Karpas-422 (cell line): ENCODE measurements at regions not wholly inside any gene's neighbourhood (a gene's known extent, or its start where the extent isn't known, plus 50 kb on each side); places are given as distances from the start of the nearest gene placed in this dataset.

ENCODE experiments used
- DNase-seq: peaks from one replicate; pipeline ENCODE4 v3.0.0-alpha.2; 2015
- H2AFZ ChIP-seq: fragments of 200-600 bp; sonication (generic); 2 replicates; pipeline ENCODE4 v1.6.1; 2014; ENCODE audit warnings: antibody characterized with exemption, low read length, mixed read lengths
- H3K27ac ChIP-seq: fragments of 200-600 bp; sonication (generic); 2 replicates; pipeline ENCODE4 v1.5.1; 2014; ENCODE audit warnings: mild to moderate bottlenecking, low read length, moderate library complexity
- H3K27me3 ChIP-seq: fragments of 200-600 bp; sonication (generic); 2 replicates; pipeline ENCODE4 v1.6.1; 2014; ENCODE audit warnings: low read length, mixed read lengths
- H3K36me3 ChIP-seq: fragments of 200-600 bp; sonication (generic); 2 replicates; pipeline ENCODE4 v1.6.1; 2014; ENCODE audit warnings: low read length, mixed read lengths; ENCODE audit not compliant: insufficient read depth
- H3K4me1 ChIP-seq: fragments of 200-600 bp; sonication (generic); 2 replicates; pipeline ENCODE4 v1.6.1; 2014; ENCODE audit warnings: mild to moderate bottlenecking, low read length, mixed read lengths
- H3K4me2 ChIP-seq: fragments of 200-600 bp; sonication (generic); 2 replicates; pipeline ENCODE4 v1.6.1; 2014; ENCODE audit warnings: low read length, low read depth, mild to moderate bottlenecking; ENCODE audit not compliant: poor library complexity, severe bottlenecking
- H3K4me3 ChIP-seq: fragments of 200-600 bp; sonication (generic); 2 replicates; pipeline ENCODE4 v1.5.1; 2014; ENCODE audit warnings: mild to moderate bottlenecking, antibody characterized with exemption, low read length, mixed read lengths
- H3K79me2 ChIP-seq: fragments of 200-600 bp; sonication (generic); 2 replicates; pipeline ENCODE4 v1.6.1; 2014; ENCODE audit warnings: mild to moderate bottlenecking, low read length, mixed read lengths
- H3K9ac ChIP-seq: fragments of 200-600 bp; sonication (generic); 2 replicates; pipeline ENCODE4 v1.6.0; 2014; ENCODE audit warnings: low read length
- H3K9me2 ChIP-seq: fragments of 200-600 bp; sonication (generic), shearing (Covaris generic); replicated peaks from 2 replicates; pipeline ENCODE4 v1.6.0; 2014; ENCODE audit warnings: mild to moderate bottlenecking, low read length, moderate library complexity; ENCODE audit not compliant: insufficient read depth
- H3K9me3 ChIP-seq: fragments of 300-700, 200-600 bp; sonication (generic); 2 replicates; pipeline ENCODE4 v1.6.1; 2014; ENCODE audit warnings: low read length, mixed read lengths
- H4K20me1 ChIP-seq: fragments of 200-600 bp; sonication (generic); 2 replicates; pipeline ENCODE4 v1.6.1; 2014; ENCODE audit warnings: mild to moderate bottlenecking, antibody characterized with exemption, low read length, low read depth; ENCODE audit not compliant: insufficient read depth

DNA sequence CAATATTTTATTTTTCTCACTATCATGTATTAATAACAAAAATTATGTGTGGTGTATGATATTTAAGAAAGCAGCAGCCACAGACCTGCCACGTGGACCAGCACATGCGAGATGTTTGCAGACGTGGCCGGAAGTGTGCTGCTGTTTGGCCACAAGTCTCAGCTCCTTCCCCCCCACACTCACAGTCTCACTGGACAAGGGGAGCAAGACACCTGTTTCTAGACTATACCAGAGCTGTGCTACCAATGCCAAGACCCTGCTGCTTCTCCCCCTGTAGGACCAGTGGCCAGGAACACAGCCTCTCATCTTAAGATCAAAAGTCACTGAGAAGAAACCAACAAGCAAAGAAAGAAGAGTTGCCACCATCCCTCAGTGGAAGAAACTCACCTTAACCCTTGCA lies 258.9 kb upstream of the PPP2R2D start:
- Histone ChIP-seq H3K4me3 (no peak overlapping the region), H3K27me3 (no peaks in the 10 kb centered on the region), H4K20me1 (no peaks in the 10 kb centered on the region), H3K36me3 (no peaks in the 10 kb centered on the region), H3K9me3 (no peaks in the 10 kb centered on the region), H3K9ac (no peak overlapping the region), H3K4me2 (no peak overlapping the region), H3K4me1 (no peaks in the 10 kb centered on the region), H3K79me2 (no peaks in the 10 kb centered on the region), H3K9me2 (no peaks in the 10 kb centered on the region), H3K27ac (no peak overlapping the region), H2AFZ (no peak overlapping the region)
- DNase-seq: no peak

DNA sequence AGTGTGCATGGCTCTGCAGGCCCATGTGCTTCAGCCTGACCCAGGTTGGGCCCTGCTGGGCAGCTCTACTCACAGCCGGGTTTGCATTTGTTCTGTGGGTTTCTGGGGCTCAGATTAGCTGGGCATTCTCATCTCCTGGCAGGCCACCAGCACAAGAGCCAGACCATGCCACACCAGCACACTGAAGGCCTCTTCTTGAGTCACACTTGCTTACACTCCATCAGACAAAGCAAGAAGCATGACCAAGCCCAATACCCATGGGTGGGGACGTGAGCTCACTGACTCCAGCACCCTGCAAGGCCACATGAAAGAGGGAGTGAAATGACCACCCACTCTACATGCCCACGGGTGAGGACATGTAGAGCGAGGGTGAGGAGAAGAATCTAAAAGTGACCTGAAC lies 257.8 kb upstream of the PPP2R2D start:
- H3K4me2 ChIP-seq: no peak overlapping the region
- no peaks in the 10 kb centered on the region for H3K79me2 ChIP-seq
- no peaks in the 10 kb centered on the region for H3K9me3 ChIP-seq
- no peaks in the 10 kb centered on the region for H4K20me1 ChIP-seq
- H3K4me3 ChIP-seq: no peak overlapping the region
- no peak for DNase-seq
- H2AFZ ChIP-seq: no peak overlapping the region
- no peaks in the 10 kb centered on the region for H3K9me2 ChIP-seq
- H3K27me3 ChIP-seq: no peaks in the 10 kb centered on the region
- H3K36me3 ChIP-seq: no peaks in the 10 kb centered on the region
- H3K27ac ChIP-seq: no peak overlapping the region
- no peak overlapping the region for H3K9ac ChIP-seq
- no peaks in the 10 kb centered on the region for H3K4me1 ChIP-seq

DNA sequence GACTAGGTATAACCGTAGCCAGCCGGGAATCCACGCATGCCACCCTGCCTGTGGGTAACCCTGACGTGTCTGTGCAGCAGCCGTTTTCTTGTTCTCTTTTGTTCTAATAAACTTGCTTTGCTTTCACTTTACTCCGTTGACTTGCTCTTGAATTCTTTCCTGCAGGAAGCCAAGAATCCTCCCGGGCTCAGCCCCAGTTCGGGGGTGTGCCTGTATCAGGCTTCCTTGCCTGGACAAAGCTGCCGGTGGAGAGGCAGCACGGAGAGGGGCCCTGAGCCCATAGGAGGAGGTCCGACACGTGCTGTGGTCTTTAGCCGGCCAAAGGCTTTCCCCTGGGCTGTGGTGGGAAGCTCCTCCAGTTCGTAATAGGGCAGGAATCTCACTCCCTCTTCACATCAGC lies 256.5 kb upstream of the PPP2R2D start:
- Histone ChIP-seq H3K79me2 (no peaks in the 10 kb centered on the region), H4K20me1 (no peaks in the 10 kb centered on the region), H3K27me3 (no peaks in the 10 kb centered on the region), H3K36me3 (no peaks in the 10 kb centered on the region), H3K9me2 (no peaks in the 10 kb centered on the region), H3K9me3 (no peaks in the 10 kb centered on the region), H3K27ac (no peak overlapping the region), H3K4me1 (no peaks in the 10 kb centered on the region), H3K4me3 (no peak overlapping the region), H3K9ac (no peak overlapping the region), H2AFZ (no peak overlapping the region), H3K4me2 (no peak overlapping the region)
- DNase-seq: no peak

DNA sequence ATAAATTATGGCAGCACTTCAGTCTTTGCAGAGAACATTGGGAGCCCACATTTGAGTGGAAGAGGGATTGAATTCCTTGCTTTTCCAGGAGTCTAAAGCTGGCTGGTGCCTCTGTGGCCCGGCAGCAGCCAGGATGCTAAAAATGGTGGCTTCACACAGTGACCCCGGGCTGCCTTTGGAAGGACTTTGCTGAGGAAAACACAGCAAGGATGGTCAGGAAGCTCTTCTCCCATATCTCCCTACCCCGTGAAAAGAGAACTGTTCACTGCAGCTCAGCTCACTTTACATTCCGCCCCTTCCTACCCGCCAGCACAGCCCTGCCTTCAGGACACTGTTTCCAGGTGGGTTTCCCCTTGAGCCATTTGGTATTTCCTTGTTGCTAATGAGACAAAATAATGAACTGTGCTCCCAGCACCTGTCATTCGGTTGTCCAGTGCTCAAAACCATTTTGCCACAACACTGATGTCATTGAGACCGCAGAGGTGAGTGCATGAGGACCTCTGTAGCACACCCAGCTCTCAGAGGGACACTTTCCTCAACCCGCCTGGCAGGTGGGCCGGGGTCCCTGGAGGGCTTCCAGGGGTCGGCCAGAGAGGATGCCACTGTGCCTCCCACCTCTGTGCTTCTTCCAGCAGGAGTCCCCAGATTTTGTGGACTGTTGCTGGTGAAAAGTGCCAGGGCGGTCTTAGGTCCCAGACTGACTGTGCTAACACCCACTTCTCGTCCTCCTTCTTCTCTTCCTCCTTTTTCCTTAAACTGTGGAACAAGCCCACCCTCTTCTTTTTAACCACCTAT lies 255.7 kb upstream of the PPP2R2D start:
- DNase-seq: no peak
- H3K4me2 ChIP-seq: no peak overlapping the region
- H2AFZ ChIP-seq: no peak overlapping the region
- H3K4me3 ChIP-seq: no peak overlapping the region
- H3K27ac ChIP-seq: no peak overlapping the region
- no peaks in the 10 kb centered on the region for H3K27me3 ChIP-seq
- no peaks in the 10 kb centered on the region for H3K4me1 ChIP-seq
- no peaks in the 10 kb centered on the region for H3K9me3 ChIP-seq
- no peaks in the 10 kb centered on the region for H3K79me2 ChIP-seq
- no peaks in the 10 kb centered on the region for H3K9me2 ChIP-seq
- no peaks in the 10 kb centered on the region for H3K36me3 ChIP-seq
- no peaks in the 10 kb centered on the region for H4K20me1 ChIP-seq
- H3K9ac ChIP-seq: no peak overlapping the region

DNA sequence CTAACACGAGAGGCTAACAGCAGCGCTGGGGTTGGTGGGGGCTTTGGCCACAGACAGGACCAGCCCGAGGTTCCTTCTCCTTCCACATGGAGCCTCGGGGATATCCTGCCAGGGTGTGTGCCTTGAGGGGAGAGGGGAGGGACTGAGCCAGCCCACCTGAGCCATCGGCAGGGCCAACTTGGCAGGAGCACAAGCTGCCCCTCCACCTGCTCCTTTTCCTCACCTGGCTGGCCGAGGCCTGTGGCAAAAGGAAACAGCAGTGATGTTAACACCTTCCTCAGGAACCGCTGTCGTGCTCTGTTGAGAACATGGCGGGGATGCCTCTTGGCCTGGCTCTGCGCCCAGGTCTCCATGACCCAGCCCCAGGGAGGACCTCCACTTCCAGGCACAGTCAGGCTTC lies 255.1 kb upstream of the PPP2R2D start:
- no peaks in the 10 kb centered on the region for H3K36me3 ChIP-seq
- H3K27ac ChIP-seq: no peak overlapping the region
- no peaks in the 10 kb centered on the region for H3K9me3 ChIP-seq
- no peak overlapping the region for H3K4me3 ChIP-seq
- no peaks in the 10 kb centered on the region for H3K79me2 ChIP-seq
- H2AFZ ChIP-seq: no peak overlapping the region
- H3K9ac ChIP-seq: no peak overlapping the region
- DNase-seq: no peak
- no peaks in the 10 kb centered on the region for H3K27me3 ChIP-seq
- H4K20me1 ChIP-seq: no peaks in the 10 kb centered on the region
- H3K9me2 ChIP-seq: no peaks in the 10 kb centered on the region
- no peak overlapping the region for H3K4me2 ChIP-seq
- no peaks in the 10 kb centered on the region for H3K4me1 ChIP-seq

DNA sequence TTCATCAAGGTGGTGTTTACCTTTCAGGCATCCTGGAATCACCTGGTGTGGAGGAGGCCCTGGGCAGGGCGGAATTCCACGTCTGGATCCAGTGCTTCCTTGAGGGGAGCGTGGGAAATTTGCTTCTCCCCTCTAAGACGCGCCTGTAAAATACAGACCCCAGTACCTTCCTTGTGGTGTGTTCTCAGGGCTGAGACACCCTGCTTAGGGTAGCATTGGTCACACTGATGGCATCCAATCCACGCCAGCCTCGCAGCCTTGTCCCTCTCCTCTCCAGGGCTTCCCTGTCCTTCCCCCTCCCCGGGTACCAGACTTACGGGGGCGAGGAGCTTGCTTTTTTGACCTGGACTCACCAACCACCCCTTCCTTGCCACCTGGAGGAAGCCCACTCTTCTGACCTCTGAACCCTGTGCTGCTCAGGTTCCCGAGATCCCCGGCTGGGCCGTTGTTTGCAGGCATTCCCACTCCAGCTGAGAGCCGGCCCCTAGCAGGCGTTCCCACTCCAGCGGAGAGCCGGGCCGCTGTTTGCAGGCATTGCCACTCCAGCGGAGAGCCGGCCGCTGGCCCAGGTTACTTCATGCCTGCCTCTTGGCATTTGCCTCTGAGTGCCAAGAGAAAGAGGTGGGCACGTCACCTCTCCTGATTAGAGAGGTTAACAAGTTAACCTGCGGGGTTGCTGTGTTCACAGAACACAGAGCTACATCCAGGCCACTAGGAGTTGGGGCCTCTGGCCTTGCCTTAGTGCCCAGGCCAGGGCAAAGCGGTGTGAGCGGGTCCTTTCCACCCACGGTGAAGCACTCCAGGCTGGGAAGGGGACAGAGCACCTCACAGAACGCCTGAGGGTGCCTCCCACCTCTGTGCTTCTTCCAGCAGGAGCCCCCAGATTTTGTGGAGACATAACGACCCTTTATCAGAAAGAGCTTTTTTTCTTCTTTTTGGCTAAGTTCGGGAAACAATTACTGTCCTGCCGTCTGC lies 254.0 kb upstream of the PPP2R2D start:
- Histone ChIP-seq H3K9me3 (no peaks in the 10 kb centered on the region), H2AFZ (no peak overlapping the region), H3K36me3 (no peaks in the 10 kb centered on the region), H3K79me2 (no peaks in the 10 kb centered on the region), H3K27ac (no peak overlapping the region), H3K9ac (no peak overlapping the region), H3K4me1 (no peaks in the 10 kb centered on the region), H3K4me2 (no peak overlapping the region), H3K4me3 (no peak overlapping the region), H4K20me1 (no peaks in the 10 kb centered on the region), H3K27me3 (no peaks in the 10 kb centered on the region), H3K9me2 (no peaks in the 10 kb centered on the region)
- DNase-seq: no peak

DNA sequence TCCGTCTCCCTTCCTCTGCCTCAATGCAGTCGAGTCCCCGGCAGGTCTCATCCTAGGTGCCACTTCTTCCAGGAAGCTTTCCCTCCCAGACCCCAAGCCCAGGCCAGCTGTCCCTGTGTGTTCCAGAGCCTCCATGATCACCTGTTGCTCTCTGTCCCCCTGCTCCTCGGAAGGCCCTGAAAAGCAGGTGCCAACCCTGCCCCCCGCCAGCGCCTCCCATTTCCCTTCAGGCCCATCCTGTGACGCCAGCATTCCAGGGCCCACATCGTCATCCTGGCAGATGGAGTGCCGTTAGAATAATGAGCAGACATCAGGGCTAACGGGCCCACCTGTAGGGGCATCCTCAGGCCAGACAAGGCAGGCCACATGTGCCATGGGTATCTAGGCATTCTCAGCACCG lies 253.0 kb upstream of the PPP2R2D start:
- H4K20me1 ChIP-seq: no peaks in the 10 kb centered on the region
- no peak overlapping the region for H3K27ac ChIP-seq
- H3K9me2 ChIP-seq: no peaks in the 10 kb centered on the region
- H3K27me3 ChIP-seq: no peaks in the 10 kb centered on the region
- no peaks in the 10 kb centered on the region for H3K4me1 ChIP-seq
- no peak overlapping the region for H3K9ac ChIP-seq
- no peak overlapping the region for H2AFZ ChIP-seq
- no peaks in the 10 kb centered on the region for H3K9me3 ChIP-seq
- H3K79me2 ChIP-seq: no peaks in the 10 kb centered on the region
- H3K4me3 ChIP-seq: no peak overlapping the region
- no peak overlapping the region for H3K4me2 ChIP-seq
- H3K36me3 ChIP-seq: no peaks in the 10 kb centered on the region
- no peak for DNase-seq

DNA sequence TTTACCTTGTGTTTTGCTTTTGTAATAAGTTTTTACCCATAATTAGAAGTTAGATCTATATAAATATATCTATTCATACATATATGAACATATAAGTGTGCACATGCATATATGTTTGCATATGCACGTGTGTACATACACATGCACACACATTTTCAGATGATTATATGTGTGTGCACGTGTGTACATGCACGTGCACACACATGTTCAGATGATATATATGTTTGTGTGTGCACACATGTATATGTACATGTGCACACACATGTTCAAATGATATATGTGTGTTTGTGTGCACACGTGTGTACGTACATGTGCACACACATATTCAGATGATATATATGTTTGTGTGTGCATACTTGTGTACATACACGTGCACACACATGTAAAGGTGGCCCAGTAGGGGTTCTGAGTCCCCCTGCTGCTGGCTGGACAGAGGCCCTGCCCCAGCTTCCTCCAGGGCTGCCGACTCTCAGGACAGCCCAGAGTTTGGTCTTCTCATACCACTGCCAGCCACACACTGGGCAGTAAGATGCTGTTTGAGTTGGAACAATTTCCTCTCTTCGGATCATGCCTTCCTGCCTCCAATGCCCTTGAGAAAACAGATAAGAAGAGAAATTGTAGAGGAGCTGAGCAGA lies 252.3 kb upstream of the PPP2R2D start:
- no peak overlapping the region for H3K27ac ChIP-seq
- H2AFZ ChIP-seq: no peak overlapping the region
- H3K4me1 ChIP-seq: no peaks in the 10 kb centered on the region
- H3K9me3 ChIP-seq: no peaks in the 10 kb centered on the region
- H3K4me3 ChIP-seq: no peak overlapping the region
- no peak for DNase-seq
- H3K4me2 ChIP-seq: no peak overlapping the region
- no peaks in the 10 kb centered on the region for H3K36me3 ChIP-seq
- H3K9me2 ChIP-seq: no peaks in the 10 kb centered on the region
- H4K20me1 ChIP-seq: no peaks in the 10 kb centered on the region
- no peak overlapping the region for H3K9ac ChIP-seq
- no peaks in the 10 kb centered on the region for H3K79me2 ChIP-seq
- H3K27me3 ChIP-seq: no peaks in the 10 kb centered on the region
